Heart left ventricle (tissue), 16 donors: ENCODE measurements at regions not wholly inside any gene's neighbourhood (a gene's known extent, or its start where the extent isn't known, plus 50 kb on each side); places are given as distances from the start of the nearest gene placed in this dataset.

ENCODE experiments used
- ATAC-seq, 4 donors: fragments of 200-7000 bp; cut with Tn5 transposase; one replicate each; pipeline ENCODE4 v1.9.1; 2020 to 2022; ENCODE audit warnings: moderate library complexity in 4 of 4, mild to moderate bottlenecking in 3 of 4, moderate number of reproducible peaks in 1 of 4
- DNase-seq, 5 donors: peaks; one replicate each; pipeline ENCODE4 v3.0.0-alpha.2; 2020
- H3K27ac ChIP-seq, 12 donors: fragments of 200-600 bp; sonication (generic) in 4 of 12; one replicate each; pipeline versions ENCODE4 v1.5.0 to v1.8.0; 2016 to 2022; ENCODE audit warnings: mild to moderate bottlenecking in 2 of 12
- H3K27me3 ChIP-seq, 9 donors: fragments of 200-600 bp; sonication (generic) in 2 of 9; one replicate each; pipeline versions ENCODE4 v1.5.1 to v1.8.0; 2016 to 2022; ENCODE audit warnings: mild to moderate bottlenecking in 3 of 9
- H3K36me3 ChIP-seq, 9 donors: fragments of 200-600 bp; sonication (generic) in 2 of 9; one replicate each; pipeline versions ENCODE4 v1.5.0 to v1.8.0; 2018 to 2022; ENCODE audit warnings: mild to moderate bottlenecking in 2 of 9
- H3K4me1 ChIP-seq, 12 donors: fragments of 200-600 bp; sonication (generic) in 4 of 12; one replicate each; pipeline versions ENCODE4 v1.5.0 to v1.8.0; 2016 to 2022; ENCODE audit warnings: mild to moderate bottlenecking in 3 of 12
- H3K4me3 ChIP-seq, 12 donors: fragments of 200-600 bp; sonication (generic) in 4 of 12; one replicate each; pipeline versions ENCODE4 v1.5.0 to v1.8.0; 2017 to 2022; ENCODE audit warnings: mild to moderate bottlenecking in 9 of 12, moderate library complexity in 4 of 12
- H3K9me3 ChIP-seq, 12 donors: fragments of 200-600 bp; sonication (generic) in 4 of 12; one replicate each; pipeline versions ENCODE4 v1.5.0 to v1.8.0; 2016 to 2022; ENCODE audit warnings: mild to moderate bottlenecking in 1 of 12
- CTCF ChIP-seq, 12 donors: fragments of 200-600 bp; sonication (generic) in 4 of 12; IDR thresholded peaks; one replicate each; pipeline versions ENCODE4 v1.5.0 to v1.8.0; 2018 to 2022; ENCODE audit warnings: antibody characterized with exemption in 12 of 12, mild to moderate bottlenecking in 5 of 12
- POLR2A ChIP-seq, 2 donors: fragments of 450-650 bp; IDR thresholded peaks; one replicate each; pipeline ENCODE4 v1.6.1; 2017; ENCODE audit warnings: antibody characterized with exemption in 2 of 2, mild to moderate bottlenecking in 2 of 2, moderate library complexity in 2 of 2
- WGBS, 4 donors: extraction: QIAGEN DNeasy Blood & Tissue Kit in 2 of 4; methylation state at CpG; one replicate each; pipeline versions ENCODE4 v1.1.5 to v1.1.7; 2013 to 2018; 5-methylcytosine and 5-hydroxymethylcytosine counted together
- intact Hi-C, 10 donors: fragments of 100-400 bp; cut with DNase I; formaldehyde crosslinking; loops; one replicate each; pipeline versions ENCODE4 v1.11.1 to v1.14.2; 2022
- donor health status: ischemic (EF 13 %, LVEDD 7.1; RV severe dilation, severe dysfunction).
- donor health status: healthy with polysubstance abuse.
- donor health status: DM: no; HTN: yes; CAD: no.
- donor health status: DM: no; HTN: no; CAD: no.
- donor health status: ischemic (EF 25% LVEDD 6.9; RV normal size, moderate dysfunction).
- donor health status: ischemic (EF 25% LVEDD 5.7; RV mildly dilated, moderate dysfunction).
- donor health status: healthy.
- donor health status: DM: yes; HTN: yes; CAD: no.
- donor health status: ischemic (EF 35%, LVEDD 5.7; RV mildly dilated, moderate dysfunction).
- donor health status: nonischemic (EF 11% LVEDD 7.7; RV severe dilation, severe dysfunction).
- donor health status: DM: yes; HTN: yes; CAD: no.
- donor health status: PGD.
- donor health status: ischemic (EF 29% LVEDD 5.4; RV normal size, mild dysfunction).
- donor health status: nonischemic (EF 23%, LVEDD 6.1; RV moderate dilation, normal function).

- no peaks in the 10 kb centered on the region for H3K36me3 ChIP-seq
- H3K27me3 ChIP-seq, result no peaks in the 10 kb centered on the region
- 68 to 76% (median 71%) methylated on average over 3 of the region's 3 CpGs for WGBS, 4 donors
- no peak overlapping the region for H3K27ac ChIP-seq
- H3K4me3 ChIP-seq, result no peak overlapping the region
- ATAC-seq, result no peak
- intact Hi-C loops, result no loop called here
- peaks cover 0 to 3% (median 0%) of the 10 kb centered on the region in 12 donors for H3K9me3 ChIP-seq
- DNase-seq, result no peak
- TF ChIP-seq CTCF (IDR thresholded peaks at IDR 0.05) (no peak), POLR2A (IDR thresholded peaks at IDR 0.05) (no peak)
- peaks cover 0 to 3% (median 0%) of the 10 kb centered on the region in 12 donors for H3K4me1 ChIP-seq
These were observed 98.3 kb upstream of the ABI3BP start for GRCh38 chr3:101091489-101091888.

GRCh38 chr3:101085752-101086151 lies 92.5 kb upstream of the ABI3BP start:
- intact Hi-C loops, result loop anchor here in 2 of 10 donors (5.0 to 10.0 kb wide), 2 partner anchors 59 to 72 kb away; no protein-coding TSS in a partner anchor
- Histone ChIP-seq H3K27me3 (no peaks in the 10 kb centered on the region), H3K4me3 (no peak overlapping the region), H3K4me1 (peaks cover 0 to 5% (median 0%) of the 10 kb centered on the region in 12 donors), H3K27ac (no peak overlapping the region), H3K36me3 (no peaks in the 10 kb centered on the region), H3K9me3 (no peaks in the 10 kb centered on the region)
- ATAC-seq (peak in 2 of 4 donors; percentile 39 to 64), DNase-seq (no peak)
- no peak for TF ChIP-seq CTCF (IDR thresholded peaks at IDR 0.05)
- no peak for TF ChIP-seq POLR2A (IDR thresholded peaks at IDR 0.05)
- 50 to 70% (median 60%) methylated on average over 1 of the region's 1 CpG for WGBS, 4 donors

- Histone ChIP-seq H3K4me3 (no peak overlapping the region), H3K27ac (peak overlapping the region in 1 of 12 donors; percentile 38), H3K4me1 (peaks cover 0 to 5% (median 0%) of the 10 kb centered on the region in 12 donors), H3K36me3 (no peaks in the 10 kb centered on the region), H3K9me3 (no peaks in the 10 kb centered on the region), H3K27me3 (no peaks in the 10 kb centered on the region)
- ATAC-seq (peak in 2 of 4 donors; percentile 47 to 61), DNase-seq (no peak)
- intact Hi-C loops, result loop anchor here in 1 of 10 donors (10.0 kb wide), 1 partner anchor 60 kb away; no protein-coding TSS in a partner anchor
- WGBS, 4 donors, result 17 to 34% (median 24%) methylated on average over 1 of the region's 1 CpG
- no peak for TF ChIP-seq POLR2A (IDR thresholded peaks at IDR 0.05)
- TF ChIP-seq CTCF (IDR thresholded peaks at IDR 0.05), result no peak
These were observed 91.2 kb upstream of the ABI3BP start for GRCh38 chr3:101084404-101084803.

- TF ChIP-seq POLR2A (IDR thresholded peaks at IDR 0.05), result no peak
- TF ChIP-seq CTCF (IDR thresholded peaks at IDR 0.05), result no peak
- no peak for ATAC-seq
- Histone ChIP-seq H3K4me3 (no peak overlapping the region), H3K27ac (no peak overlapping the region), H3K36me3 (no peaks in the 10 kb centered on the region), H3K27me3 (no peaks in the 10 kb centered on the region), H3K4me1 (peaks cover 0 to 5% (median 0%) of the 10 kb centered on the region in 12 donors), H3K9me3 (no peaks in the 10 kb centered on the region)
- intact Hi-C loops, result loop anchor here in 1 of 10 donors (10.0 kb wide), 1 partner anchor 63 kb away; no protein-coding TSS in a partner anchor
- no peak for DNase-seq
These were observed 88.8 kb upstream of the ABI3BP start for GRCh38 chr3:101081999-101082398.
